Skeletal muscle cell (primary cell): ENCODE measurements at regions not wholly inside any gene's neighbourhood (a gene's known extent, or its start where the extent isn't known, plus 50 kb on each side); places are given as distances from the start of the nearest gene placed in this dataset.
"Not testable (repeated sequence)": the region's sequence is repeated elsewhere in the genome, so short reads cannot be mapped to it uniquely, and the experiment has no call there.

Experiments
- DNase-seq: peaks from one replicate; pipeline ENCODE4 v3.0.0-alpha.2; 2010; ENCODE audit warnings: low read depth
- H3K4me3 ChIP-seq: 2 replicates; pipeline ENCODE4 v1.5.1; 2011; ENCODE audit warnings: low read depth, mild to moderate bottlenecking, control low read depth, low read length, moderate library complexity

DNA sequence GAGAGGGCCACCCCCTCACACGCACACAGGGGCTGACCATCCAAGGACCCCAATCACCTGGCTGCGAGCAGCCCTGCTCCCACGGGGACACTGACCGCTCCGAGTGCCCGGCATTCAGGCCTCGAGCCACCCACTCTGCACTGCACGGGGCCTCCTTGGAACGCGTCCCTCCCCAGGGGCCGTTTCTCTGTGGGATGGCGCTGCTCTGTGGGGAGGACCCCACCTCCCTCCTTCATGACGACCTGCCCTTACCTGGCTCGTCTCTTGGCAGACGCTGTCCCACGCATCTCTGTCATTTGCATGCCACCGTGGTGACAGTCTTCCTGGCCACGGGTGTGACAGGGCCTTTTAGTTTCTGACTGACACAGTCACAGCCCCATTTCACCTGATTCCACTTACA lies 334.5 kb downstream of the PREX1 start:
- not testable (repeated sequence) for DNase-seq, H3K4me3 ChIP-seq

DNA sequence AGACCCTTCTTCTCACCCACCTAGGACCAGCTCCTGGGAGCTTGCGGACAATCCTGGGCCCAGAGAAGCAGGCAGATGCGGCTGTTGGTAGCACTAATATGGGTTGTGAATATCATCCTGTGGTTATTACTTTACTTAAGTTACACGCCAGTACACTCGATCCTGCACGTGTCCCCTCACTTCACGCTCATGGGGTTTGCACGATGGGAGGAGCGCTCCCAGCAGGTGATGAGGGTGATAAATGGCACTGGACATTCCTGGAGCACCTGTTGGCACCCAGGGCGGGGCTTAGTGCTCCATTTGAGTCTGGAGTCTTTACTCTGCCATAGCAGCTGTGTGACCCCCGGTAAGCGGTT lies 335.1 kb downstream of the PREX1 start:
- no peak overlapping the region for H3K4me3 ChIP-seq
- DNase-seq: no peak

DNA sequence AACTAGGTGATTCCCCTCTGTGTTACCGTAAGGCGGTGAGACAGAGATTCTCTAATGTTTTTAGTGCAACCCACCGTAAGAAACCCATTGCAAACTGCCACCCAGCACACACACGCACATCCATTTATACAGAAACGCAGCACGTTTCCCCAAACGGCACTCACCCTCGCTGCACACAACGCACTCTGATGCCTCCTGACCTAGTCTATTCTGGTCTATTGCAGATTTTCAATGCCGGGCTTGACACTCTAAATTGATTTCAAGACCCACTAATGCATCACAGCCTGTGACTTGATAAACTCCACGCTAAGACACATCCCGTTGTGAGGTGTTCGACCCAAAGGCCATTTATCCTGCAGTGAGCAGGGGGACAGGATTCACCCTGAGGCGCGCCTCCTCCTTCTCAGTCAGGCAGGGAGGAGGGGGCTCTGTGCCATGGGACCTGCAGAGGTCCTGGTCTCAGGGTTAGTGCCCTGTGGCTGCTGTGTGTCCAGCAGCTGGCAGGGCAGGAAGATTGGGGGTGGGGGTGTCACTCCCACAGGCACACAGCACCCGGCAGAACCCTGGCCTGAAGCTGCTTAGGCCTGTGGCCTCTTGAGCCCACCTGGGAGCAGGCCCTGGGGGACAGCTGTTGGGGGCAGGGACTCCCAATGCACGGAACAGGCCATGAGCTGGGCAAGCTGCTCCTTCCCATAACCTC lies 335.6 kb downstream of the PREX1 start:
- DNase-seq: no peak
- H3K4me3 ChIP-seq: no peak overlapping the region

DNA sequence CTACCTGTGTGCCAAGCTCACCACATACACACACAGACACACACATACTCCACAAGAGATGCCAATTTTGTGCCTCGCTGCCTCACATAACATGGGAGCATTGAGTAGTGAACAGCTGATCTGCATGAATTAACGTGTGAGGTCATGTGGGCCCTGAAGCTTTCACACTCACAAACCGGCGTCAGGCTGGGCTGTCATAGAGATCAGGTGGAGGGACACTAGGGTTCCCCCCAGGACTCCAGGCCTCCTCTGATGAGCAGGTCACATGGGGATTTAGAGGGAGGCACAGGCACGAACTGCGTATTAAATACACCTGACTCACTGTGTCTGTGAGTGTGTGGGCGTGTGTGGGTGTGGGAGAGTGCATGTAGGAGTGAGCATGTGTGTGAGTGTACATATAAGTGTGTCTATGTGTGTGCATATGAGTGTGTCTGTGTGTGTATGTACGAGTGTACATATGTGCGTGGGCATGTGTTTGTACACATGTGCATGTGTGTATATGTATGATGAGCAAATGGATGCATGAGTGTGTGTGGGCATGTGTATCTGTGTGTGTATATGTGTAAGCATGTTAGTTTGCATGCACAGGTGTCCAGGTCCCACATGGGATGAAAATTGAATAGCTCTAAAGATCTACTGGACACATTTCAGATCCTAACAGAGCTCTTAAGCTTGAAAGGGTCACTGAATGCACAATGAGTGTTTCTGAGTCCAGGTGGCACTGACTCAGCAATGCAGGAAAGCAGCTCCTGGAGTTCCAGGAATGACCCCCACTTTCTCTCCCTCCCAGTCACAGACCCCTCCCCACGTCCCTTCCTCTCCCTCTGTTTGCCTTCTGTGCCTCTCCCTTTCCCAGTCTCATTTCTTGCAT lies 336.6 kb downstream of the PREX1 start:
- DNase-seq: no peak
- no peak overlapping the region for H3K4me3 ChIP-seq

DNA sequence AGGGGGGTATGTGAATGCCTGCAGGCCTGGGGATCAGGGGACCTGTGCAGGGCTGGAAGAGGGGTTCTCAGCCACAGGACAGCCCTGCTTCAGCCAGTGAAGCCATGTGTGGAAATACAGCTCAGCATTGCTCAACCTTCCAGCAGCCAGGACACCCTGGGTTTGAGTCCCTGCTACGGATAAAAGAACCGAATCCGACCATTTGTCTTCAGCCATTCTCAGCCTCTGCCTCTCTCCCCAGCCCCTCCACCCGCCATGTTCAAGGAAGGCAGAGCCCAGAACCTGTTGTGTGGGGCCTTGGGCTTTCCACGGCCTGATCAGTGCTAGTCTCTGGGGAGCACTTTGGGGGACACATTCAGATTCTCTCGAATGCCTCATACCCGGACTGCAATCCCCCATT lies 337.5 kb downstream of the PREX1 start:
- not testable (repeated sequence) for DNase-seq, H3K4me3 ChIP-seq

DNA sequence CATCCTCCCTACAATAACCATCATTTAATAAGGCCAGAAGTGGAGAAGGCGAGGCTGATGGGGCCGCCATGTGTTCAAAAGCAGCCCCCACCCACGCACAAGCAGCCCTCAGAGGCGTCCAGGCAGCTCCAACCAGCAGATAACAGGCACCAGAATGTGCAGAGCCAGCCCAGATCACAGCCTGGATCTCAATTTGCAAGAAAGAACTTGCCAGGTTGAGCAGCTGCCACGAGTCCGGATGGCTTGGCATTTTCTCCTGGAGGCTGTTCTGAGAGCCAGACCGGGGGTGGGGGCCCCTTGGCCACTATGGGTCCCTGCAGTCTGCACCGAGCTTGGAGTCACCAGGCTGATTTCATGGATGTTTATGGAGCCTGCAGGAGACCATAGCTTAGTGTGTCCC lies 338.1 kb downstream of the PREX1 start:
- no peak overlapping the region for H3K4me3 ChIP-seq
- DNase-seq: no peak

DNA sequence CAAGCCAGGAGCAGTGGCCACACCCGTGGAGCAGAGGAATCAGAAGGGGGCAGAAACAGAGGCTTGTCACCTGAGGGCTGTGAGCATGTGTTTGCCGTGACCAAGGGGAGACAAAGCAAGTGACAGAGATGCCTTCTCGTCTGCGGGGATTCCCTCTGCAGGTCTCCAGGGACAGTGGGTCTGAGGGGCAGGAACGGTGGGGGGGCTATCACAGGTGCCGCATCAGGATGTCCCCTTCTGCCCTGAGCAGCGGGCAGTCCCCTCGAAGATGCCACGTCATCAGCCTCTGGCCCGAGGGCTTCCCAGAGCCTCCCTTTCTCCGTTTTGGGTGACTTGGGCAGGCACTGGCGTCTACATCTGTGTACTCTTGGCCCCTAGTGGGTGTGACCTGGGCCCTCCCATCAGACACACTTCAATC lies 338.7 kb downstream of the PREX1 start:
- no peak overlapping the region for H3K4me3 ChIP-seq
- DNase-seq: no peak

DNA sequence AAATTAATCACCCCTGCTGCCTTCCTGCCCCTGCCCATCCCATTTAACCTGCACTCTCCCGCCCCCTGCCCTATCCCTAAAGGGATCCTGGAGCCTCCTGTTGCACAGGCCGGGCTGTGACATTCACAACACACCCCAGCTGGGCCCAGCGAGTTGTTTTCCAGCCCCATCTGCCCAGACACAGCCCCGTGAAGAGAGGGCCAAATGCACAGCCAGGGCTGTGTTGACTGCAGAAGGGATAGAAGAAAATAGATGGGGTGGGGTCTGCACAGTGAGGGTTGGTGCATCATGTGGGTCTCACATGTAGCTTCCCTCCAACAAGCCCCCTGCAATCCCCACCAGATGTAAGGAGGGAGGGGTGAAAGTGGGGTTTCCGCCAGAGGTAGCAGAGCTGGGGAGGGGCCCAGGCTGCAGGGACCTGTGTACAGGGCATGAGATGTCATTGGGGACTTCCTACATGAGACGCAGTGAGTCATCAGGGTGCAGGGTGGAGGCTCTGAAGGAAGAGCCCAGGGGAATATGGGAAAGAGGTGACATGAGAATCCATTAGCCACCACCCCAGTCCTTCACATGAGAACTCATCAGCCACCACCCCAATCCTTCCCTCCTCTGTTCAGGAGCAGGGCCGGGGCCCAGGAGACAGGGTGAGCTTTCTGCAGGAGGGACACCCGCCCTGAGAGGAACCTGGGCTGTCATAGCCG lies 339.3 kb downstream of the PREX1 start:
- H3K4me3 ChIP-seq, DNase-seq: not testable (repeated sequence)

DNA sequence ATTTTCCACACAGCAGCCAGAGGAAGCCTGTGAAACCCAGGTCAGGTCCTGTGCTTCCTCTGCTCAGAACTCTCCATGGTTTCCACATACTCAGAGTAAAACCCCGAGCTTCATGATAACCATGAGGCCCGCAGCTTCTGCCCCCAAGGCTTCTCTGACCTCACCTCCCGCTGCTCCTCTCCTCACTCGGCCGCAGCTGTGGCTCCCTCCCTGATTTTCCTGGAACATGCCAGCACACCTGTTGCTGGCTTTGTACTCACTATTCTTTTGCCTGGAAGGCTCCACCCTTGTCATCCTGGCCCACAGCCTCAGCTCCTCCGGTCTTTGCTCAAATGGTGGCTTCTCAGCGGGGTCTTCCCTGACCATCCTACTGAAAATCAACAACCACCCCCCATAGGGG lies 341.7 kb downstream of the PREX1 start:
- DNase-seq: no peak
- H3K4me3 ChIP-seq: no peak overlapping the region

DNA sequence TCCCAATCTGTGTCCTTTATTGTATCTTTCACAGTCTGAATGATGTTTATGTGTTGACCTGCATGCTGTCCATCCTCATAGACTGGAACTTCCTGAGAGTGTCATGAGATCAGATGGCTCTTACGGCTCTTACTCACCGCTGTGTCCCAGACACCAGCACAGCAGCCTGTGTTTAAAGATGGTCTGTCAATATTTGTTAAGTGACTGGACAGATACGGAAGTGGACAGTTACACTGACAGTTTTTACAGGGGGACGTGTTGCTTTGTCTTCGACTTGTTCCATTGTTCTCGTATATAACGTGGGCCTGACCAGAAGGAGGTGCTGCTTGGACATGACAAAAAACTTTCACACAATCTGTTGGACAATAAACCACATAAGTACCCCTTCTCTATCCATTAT lies 342.6 kb downstream of the PREX1 start:
- not testable (repeated sequence) for DNase-seq, H3K4me3 ChIP-seq

DNA sequence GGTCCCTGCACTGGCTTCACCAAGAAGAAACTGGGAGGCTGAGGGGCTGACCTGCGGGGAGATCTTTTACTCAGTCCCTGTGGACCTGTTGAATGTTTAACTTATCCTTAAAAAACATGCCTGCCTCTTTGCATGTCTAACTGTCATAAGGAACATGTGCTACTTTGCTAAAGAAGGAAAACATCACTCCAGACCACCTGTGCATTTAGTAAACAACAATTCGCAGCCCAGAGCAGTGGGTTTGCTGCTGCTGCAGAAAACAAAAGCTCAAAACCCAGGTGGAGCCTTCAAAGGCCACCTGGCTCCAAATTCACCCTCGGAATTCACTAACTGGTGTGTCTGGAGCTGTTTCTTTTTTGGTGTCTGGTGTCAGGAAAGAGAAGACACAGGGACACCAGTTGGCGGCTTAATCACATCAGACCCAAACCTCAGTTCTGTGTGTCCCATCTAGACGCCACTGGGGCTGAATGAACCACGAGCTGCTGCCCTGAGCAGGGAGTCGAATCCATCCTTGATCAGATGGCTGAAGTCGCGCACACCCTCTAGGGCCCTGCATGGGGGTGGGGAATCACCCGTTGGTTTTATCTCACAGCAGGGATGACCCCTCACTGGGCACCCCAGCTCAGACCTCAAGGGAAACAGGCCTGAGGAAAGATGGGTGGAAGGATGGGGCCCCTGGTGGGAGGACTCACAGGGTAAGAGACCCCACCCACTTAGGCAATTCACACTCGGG lies 344.3 kb downstream of the PREX1 start:
- DNase-seq: no peak
- H3K4me3 ChIP-seq: no peak overlapping the region

DNA sequence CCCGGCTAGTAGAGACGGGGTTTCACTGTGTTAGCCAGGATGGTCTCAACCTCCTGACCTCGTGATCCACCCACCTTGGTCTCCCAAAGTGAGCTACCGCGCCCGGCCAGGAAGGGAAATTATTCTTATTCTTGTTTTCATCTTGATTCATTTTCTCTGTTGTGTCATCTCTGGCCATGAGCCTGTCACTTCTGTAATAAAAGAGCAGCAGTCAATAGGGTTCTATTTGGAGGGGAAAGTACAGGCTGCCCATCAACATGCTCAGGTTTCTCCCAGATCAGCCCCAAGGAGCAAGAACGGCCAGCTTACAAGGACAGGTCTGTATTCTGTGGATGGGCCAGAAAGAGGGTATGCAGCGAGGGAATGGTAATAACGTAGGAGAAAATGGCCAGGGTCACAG lies 345.0 kb downstream of the PREX1 start:
- DNase-seq: no peak
- H3K4me3 ChIP-seq: no peak overlapping the region

DNA sequence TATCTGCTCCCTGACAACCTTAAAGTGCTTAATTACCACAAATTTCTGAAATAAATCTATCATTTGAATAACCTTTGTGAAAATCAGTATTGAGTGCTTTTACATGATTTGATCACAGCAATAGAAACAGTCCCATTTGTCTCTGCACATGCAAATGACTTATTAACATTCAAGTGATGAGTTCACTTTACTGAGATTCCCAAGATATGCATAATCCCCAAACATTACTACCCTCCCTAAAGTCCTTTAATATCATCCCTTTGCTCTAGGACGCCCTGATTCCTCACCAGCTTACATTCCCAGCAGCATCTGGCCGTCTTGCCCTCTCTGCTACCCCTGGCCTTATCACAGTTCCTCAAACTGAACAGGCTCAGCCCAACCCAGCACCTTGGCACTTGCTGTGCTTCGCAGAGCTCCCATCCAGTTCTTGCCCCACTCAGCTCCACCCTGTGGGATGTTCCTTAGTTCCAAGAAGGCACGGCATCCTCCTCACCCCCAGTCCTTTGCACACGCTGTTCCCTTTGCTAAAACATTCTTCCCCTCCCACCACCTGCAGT lies 347.5 kb downstream of the PREX1 start:
- no peak for DNase-seq
- no peak overlapping the region for H3K4me3 ChIP-seq

DNA sequence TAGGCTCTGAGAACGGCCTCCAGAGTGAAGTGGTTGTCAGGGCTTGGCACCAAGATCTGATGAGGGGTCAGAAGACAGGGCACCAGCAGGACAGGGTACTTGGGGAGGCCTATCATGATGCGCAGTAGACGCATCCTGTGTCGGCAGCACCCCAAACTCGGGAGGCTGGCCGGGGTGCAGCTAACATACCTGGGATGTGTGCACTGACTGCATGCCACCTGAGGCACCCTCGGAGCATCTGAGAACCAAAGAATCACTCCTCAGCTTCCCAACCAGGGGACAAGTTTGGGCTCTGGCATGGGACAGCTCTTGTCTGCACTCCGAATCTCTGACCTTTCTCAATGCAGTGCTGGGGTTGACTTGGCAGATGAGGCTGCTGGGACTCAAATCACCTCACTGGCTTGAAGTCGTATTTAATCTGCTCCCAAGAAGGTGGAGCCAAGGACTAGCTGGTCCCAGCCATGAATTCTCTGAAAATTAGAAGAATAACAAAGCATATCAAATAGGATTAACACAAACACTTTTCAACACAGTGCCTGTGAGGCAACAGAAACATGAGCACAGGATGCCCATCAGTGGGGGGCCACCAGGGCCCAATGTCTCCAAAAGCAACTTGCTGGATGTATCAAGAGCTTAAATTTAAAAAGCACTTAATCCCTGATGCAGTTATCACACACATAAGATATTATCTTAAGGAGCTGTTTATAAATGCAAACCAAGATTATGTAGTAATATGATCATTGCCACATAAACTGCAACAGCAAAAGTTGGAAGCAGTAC lies 348.8 kb downstream of the PREX1 start:
- no peak for DNase-seq
- no peak overlapping the region for H3K4me3 ChIP-seq

DNA sequence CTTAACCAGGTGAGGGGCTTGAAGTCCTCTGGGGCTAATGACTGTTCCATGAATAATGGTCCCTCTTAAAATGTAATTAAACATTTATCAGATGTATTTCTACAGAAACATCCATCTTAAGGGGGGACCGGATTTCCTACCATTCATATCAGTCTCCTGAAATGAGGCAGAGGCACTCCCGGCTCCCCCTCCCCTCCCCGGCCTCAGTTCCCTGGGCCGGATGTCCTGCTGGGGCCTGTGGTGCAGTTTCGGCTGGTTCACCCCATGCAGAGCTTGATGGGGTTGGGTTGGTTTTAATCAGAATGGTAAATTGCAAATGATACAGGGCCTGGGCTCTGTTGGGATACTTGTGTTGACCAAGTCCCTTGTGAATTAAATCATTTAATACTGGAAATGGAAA lies 349.4 kb downstream of the PREX1 start:
- no peak overlapping the region for H3K4me3 ChIP-seq
- DNase-seq: no peak

DNA sequence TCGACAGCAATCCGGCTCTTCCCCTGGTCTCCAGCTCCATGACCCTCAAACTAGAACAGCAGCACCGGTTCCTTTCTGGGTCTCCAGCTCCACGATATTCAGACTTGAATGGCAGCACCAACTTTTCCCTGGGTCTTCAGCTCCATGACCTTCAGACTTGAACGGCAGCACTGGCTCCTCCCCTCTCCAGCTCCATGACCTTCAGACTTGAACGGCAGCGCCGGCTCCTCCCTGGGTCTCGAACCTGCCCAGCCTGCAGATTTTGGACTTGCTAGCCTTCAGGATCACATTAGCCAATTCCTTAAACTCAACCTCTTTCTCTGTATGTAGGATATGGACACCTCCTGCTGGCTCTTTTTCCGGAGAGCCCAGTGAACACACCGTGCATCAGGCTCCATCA lies 350.9 kb downstream of the PREX1 start:
- DNase-seq: no peak
- no peak overlapping the region for H3K4me3 ChIP-seq

DNA sequence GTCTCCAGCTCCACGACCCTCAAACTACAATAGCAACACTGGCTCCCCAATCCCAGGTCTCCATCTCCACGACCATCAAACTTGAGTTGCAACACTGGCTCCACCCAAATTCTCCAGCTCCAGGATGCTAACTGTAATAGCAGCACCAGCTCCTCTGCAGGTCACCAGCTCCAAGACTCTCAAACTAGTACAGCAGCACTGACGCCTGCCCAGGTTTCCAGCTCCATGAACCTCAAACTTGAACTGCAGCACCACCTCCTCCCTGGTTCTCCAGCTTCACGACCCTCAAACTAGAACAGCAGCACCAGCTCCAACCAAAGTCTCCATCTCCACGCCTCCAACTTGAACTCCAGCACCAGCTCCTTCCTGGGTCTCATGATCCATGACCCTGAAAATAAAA lies 353.8 kb downstream of the PREX1 start:
- DNase-seq: no peak
- H3K4me3 ChIP-seq: no peak overlapping the region

DNA sequence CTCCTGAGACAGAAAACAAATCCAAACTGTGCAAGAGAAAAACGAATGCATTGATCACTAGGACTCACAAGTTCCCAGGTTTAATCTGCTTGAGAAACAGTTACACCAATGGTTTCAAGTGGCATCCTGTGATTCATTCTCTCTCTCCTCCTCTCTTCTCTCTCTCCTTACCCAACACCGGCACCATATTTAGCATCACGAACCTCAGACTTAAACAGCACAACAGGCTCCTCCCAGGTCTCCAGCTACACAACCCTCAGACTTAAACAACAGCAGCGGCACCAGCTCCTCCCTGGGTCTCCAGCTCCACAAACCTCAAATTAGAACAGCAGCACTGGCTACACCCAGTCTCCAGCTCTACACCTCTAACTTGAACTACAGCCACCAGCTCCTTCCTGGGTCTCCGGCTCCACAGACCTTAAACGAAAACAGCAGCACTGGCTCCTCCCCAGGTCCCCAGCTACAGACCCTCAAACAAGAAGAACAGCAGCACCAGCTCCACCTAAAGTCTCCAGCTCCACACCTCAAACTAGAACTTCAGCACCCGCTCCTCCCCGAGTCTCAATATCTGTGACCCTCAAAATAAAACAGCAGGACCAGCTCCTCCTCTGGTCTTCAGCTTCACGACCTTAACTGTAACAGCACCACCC lies 355.9 kb downstream of the PREX1 start:
- no peak for DNase-seq

More for the DNA sequence above, 355.9 kb downstream of the PREX1 start:
- H3K4me3 ChIP-seq: no peak overlapping the region
